ENCODE measurements at regions not wholly inside any gene's neighbourhood (a gene's known extent, or its start where the extent isn't known, plus 50 kb on each side); places are given as distances from the start of the nearest gene placed in this dataset.

DNA sequence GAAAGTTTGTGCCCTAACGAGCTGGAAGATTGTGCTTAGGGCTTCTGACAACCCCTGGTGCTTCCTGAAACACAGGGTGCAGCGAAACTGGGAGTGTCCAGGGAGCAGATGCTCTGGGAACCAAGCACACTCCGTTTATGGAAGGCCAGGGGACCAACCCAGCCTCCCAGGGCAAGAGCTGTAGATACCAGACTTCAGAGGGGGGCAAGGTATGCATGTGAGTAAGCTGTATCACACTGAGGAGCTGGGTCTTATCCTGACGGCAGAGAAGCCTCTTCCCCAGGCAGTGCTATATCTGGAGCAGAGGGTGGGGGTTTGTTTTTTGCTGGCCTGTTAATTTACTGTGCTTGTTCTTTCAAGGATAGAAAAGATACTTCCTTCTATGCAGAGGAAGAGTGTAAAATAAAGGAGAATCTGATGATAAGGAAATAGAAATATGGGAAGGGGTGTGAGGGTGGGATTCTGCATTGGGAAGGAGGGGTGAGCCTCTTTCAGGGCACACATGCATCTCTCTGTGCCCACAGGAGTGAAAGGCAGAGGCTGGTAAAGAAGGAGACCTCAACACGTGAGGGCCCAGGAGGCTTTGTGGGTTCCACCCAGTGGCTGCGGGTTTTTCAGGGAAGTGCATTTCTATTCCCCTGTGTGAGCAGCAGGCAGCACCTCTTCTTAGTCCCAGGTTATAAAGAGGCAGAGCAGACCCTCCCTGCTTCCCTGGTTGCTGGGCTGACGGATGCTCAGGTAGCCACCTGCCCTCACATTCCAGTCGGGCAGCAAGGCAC is 314.1 kb downstream of the TCERG1L start:
- TF ChIP-seq, protein P1, sequence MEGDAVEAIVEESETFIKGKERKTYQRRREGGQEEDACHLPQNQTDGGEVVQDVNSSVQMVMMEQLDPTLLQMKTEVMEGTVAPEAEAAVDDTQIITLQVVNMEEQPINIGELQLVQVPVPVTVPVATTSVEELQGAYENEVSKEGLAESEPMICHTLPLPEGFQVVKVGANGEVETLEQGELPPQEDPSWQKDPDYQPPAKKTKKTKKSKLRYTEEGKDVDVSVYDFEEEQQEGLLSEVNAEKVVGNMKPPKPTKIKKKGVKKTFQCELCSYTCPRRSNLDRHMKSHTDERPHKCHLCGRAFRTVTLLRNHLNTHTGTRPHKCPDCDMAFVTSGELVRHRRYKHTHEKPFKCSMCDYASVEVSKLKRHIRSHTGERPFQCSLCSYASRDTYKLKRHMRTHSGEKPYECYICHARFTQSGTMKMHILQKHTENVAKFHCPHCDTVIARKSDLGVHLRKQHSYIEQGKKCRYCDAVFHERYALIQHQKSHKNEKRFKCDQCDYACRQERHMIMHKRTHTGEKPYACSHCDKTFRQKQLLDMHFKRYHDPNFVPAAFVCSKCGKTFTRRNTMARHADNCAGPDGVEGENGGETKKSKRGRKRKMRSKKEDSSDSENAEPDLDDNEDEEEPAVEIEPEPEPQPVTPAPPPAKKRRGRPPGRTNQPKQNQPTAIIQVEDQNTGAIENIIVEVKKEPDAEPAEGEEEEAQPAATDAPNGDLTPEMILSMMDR (conservative IDR thresholded peaks at IDR 0.05; ENCODE audit: low read depth, low read length) = no peak
- no peak for TF ChIP-seq EZH2 (IDR thresholded peaks at IDR 0.05; ENCODE audit: borderline replicate concordance, low read depth, low read length, poor library complexity, severe bottlenecking)

All from A673 (cell line).